ENCODE measurements at regions not wholly inside any gene's neighbourhood (a gene's known extent, or its start where the extent isn't known, plus 50 kb on each side); places are given as distances from the start of the nearest gene placed in this dataset.

DNA sequence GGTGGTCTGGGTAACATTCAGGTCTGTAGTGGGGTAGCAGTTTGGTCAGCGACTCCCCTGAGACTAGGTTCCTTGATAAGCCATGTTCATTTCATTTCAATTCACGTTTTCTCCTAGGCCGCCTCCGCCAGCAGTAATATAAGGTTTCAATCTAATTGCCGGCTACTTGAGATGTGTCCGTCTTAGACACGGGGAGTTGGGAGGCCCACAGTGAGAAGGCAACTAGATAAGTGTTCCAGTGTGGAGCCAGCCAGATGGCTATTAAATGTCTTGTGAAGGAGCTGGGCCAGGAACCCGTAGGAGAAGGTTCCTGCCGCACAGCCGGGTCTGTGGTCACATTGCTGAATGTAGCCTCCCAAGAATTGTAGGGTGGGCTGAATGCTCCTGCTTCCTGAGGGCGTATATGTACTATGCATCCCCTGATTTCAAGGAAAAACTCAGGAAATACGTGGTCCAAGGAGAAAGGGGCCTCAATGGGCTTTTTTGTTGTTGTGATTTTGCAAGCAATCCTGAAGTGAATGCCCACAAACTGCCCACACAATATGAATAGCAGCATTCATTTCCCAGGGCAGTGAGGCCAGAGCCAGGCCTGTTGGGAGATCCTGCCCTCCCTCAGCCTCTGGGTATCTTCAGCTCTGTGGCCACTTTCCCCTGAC lies 220.6 kb upstream of the RPL34 start:
- TF ChIP-seq, protein P1, sequence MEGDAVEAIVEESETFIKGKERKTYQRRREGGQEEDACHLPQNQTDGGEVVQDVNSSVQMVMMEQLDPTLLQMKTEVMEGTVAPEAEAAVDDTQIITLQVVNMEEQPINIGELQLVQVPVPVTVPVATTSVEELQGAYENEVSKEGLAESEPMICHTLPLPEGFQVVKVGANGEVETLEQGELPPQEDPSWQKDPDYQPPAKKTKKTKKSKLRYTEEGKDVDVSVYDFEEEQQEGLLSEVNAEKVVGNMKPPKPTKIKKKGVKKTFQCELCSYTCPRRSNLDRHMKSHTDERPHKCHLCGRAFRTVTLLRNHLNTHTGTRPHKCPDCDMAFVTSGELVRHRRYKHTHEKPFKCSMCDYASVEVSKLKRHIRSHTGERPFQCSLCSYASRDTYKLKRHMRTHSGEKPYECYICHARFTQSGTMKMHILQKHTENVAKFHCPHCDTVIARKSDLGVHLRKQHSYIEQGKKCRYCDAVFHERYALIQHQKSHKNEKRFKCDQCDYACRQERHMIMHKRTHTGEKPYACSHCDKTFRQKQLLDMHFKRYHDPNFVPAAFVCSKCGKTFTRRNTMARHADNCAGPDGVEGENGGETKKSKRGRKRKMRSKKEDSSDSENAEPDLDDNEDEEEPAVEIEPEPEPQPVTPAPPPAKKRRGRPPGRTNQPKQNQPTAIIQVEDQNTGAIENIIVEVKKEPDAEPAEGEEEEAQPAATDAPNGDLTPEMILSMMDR (IDR thresholded peaks at IDR 0.05): no peak
- ATAC-seq (ENCODE audit: low FRiP score) (no peak), DNase-seq (ENCODE audit: low spot score) (no peak)

DNA sequence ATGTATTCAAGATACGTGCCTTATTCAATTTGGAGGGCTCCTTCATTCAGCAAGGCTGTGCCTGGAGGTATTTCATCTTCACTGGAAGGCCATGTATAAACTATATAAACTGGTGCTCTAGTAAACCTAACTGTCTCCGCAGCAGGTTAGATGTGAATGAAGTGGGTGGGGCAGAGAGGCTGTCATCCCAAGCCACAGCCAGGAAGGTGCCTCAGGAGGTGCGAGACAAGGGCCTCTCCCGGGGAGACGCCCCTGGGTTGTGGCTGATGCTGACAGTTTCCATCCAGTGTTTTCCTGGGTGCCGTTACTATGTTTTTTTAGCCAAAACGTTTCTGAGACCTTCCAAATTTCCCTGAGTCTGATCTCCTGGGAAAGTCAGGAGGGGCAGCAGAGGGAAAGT lies 221.5 kb upstream of the RPL34 start:
- TF ChIP-seq, protein P1 (IDR thresholded peaks at IDR 0.05): no peak
- DNase-seq (ENCODE audit: low spot score) (no peak), ATAC-seq (ENCODE audit: low FRiP score) (no peak)

DNA sequence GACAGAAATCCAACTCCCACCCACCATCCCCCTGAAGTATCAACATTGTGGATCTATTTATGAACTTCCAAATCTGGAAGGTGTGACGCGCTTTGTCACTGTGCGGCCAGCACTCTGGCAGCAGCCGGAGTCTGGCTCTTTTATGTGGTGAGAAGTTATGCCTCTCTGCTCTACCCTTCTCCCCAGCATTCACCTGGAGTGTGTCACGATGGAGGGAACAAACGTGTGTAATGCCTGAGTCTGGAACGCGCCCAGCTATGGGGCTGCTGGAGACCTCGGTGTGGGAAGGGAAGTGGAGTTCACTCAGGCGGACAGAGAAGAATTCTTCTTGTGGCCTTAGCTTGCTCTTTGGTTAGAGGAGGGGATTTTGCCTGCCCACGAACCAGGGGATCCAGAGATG lies 222.1 kb upstream of the RPL34 start:
- TF ChIP-seq, protein P1 (IDR thresholded peaks at IDR 0.05): no peak
- DNase-seq (ENCODE audit: low spot score) (no peak), ATAC-seq (ENCODE audit: low FRiP score) (no peak)

DNA sequence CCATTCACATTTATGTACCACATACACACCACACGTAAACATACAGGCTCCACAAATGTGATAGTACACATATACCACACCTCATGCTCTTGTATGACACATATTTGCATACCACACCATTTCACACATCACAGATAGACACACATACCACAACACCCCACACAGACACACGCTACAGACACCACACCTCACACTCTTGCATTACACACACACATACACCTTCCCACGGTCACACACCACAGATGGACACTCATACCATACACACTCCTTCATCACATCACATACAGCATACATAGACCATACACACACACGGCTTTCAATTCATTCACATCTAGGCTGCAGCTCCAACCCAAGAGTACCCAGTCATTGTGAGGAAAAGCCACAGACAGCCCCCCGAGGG lies 222.5 kb upstream of the RPL34 start:
- TF ChIP-seq, protein P1 (IDR thresholded peaks at IDR 0.05): no peak
- ATAC-seq (ENCODE audit: low FRiP score) (no peak), DNase-seq (ENCODE audit: low spot score) (no peak)

DNA sequence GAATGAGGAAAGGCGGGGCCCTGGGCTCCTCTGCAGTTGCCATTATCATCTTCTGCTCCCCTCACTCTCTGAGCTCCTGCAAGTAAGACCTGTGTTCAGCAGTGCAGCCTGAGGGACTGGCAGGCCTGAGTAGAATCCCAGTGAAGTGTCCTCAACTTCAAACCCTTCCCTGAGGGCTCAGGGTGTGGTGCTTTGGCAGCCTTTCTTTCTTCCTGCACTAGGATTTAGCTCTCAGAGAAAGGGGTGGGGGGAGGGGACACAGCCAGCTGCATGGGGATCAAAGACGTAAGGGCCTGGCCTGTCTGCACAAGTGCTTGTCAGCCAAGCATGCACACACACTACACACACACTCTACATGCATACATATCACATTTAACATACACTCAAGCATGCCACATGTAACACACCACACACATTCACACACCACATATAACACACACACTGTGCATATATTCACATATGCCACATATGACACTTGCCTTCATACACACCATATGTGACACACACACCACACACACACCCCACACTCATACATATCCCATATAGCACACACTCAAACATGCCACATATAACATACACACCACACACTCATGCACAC lies 223.4 kb upstream of the RPL34 start:
- no peak for ATAC-seq (ENCODE audit: low FRiP score)
- TF ChIP-seq, protein P1 (IDR thresholded peaks at IDR 0.05): no peak
- no peak for DNase-seq (ENCODE audit: low spot score)

DNA sequence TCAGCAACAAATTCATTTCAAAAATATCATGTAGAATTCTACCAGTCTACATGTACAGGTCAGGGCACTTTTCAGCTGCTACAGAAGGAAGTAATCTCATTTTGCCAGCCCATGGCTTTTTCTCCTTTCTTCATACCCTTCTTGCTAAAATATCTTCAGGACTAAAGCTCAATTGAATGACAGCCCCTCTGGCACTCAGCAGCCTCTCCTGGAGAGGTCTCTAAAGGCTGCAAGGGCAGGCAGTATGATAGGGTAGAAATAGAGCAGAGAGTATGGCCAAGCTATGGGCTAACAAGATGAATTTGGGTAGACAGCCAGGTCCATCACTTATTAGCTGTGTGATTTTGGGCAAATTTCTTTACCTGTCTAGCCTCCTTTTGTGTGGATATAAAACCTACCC lies 224.6 kb upstream of the RPL34 start:
- DNase-seq (ENCODE audit: low spot score): no peak
- TF ChIP-seq, protein P1 (IDR thresholded peaks at IDR 0.05): no peak

DNA sequence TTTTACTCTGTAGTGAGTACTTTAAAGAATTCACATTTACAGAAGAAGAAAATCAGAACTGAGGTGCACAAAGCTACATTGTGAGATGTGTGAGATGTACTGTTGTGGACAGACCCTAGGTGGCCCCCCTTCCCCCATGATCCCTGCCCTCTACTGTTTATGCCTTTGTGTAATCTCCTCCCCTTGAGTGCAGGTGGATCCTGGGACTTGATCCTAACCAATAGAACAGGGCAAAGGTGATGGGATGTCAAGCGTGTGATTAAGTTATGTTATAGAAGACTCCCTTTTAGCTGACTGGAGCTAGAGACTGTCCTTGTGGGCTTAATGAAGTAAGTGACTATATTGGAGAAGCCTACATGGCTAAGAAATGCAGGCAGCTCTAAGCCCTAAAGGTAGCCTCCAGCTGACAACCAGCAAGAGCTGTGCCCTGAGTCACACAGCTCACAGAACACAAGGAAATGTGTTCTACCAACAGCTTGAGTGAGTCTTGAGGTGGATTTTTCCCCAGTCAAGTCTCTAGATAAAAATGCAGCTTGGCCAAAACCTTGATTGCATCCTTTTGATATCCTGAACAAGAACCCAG lies 225.2 kb upstream of the LEF1 start:
- ATAC-seq (ENCODE audit: low FRiP score) (no peak), DNase-seq (ENCODE audit: low spot score) (no peak)
- TF ChIP-seq, protein P1 (IDR thresholded peaks at IDR 0.05): no peak

More for the DNA sequence above, 224.6 kb upstream of the RPL34 start:
- no peak for ATAC-seq (ENCODE audit: low FRiP score)

Data from omental fat pad (tissue), 3 donors.